LNCAP (cell line): ENCODE measurements at regions not wholly inside any gene's neighbourhood (a gene's known extent, or its start where the extent isn't known, plus 50 kb on each side); places are given as distances from the start of the nearest gene placed in this dataset.

Experiments used
- CTCF ChIP-seq: fragments of 450-650 bp; IDR thresholded peaks from 2 replicates; pipeline ENCODE4 v1.5.1; 2017; ENCODE audit warnings: mild to moderate bottlenecking

GRCh38 chr14:100988956-100989355 lies 85.4 kb upstream of the RTL1 start:
- TF ChIP-seq CTCF, result no peak

GRCh38 chr14:100989924-100990323 lies 86.4 kb upstream of the RTL1 start:
- no peak for TF ChIP-seq CTCF

- TF ChIP-seq CTCF, result no peak
These were observed 90.6 kb upstream of the RTL1 start for GRCh38 chr14:100994082-100994481.

- TF ChIP-seq CTCF, result no peak
These were observed 91.3 kb upstream of the RTL1 start for GRCh38 chr14:100994756-100995330.

- no peak for TF ChIP-seq CTCF
These were observed 97.3 kb upstream of the RTL1 start for GRCh38 chr14:101000711-101001250.

GRCh38 chr14:101001311-101002069 lies 98.0 kb upstream of the RTL1 start:
- TF ChIP-seq CTCF, result no peak

- TF ChIP-seq CTCF, result no peak
These were observed 99.2 kb upstream of the RTL1 start for GRCh38 chr14:101002738-101003137.
